Activated CD8-positive, alpha-beta memory T cell treated with anti-CD3 and anti-CD28 coated beads for 48 hours (primary cell): ENCODE measurements at regions not wholly inside any gene's neighbourhood (a gene's known extent, or its start where the extent isn't known, plus 50 kb on each side); places are given as distances from the start of the nearest gene placed in this dataset.

Experiments
- DNase-seq, 3 experiments: peaks; one replicate each; pipeline ENCODE4 v3.0.0-alpha.2; 2020; ENCODE audit warnings: low read depth in 2 of 3, low spot score in 2 of 3

DNA sequence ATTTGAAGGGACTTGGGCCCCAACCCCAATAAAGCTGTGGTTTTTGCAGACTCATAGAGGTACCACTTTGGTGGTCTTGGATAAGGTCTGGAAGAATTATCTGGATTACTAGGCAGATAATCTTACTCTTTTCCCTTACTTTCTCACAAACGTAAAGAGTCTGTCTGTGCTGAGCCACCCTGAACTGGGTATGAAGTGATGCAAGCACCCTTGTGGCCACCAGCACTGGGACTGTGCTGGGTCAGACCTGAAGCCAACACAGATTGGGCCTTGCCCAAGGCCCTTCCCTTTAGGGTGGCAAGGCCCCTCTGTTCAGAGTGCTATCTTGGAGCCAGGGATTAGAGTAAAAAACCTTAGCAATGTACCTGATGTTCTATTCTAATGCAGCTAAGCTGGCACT is 827.0 kb upstream of the RAB6C start:
- no peak for DNase-seq

DNA sequence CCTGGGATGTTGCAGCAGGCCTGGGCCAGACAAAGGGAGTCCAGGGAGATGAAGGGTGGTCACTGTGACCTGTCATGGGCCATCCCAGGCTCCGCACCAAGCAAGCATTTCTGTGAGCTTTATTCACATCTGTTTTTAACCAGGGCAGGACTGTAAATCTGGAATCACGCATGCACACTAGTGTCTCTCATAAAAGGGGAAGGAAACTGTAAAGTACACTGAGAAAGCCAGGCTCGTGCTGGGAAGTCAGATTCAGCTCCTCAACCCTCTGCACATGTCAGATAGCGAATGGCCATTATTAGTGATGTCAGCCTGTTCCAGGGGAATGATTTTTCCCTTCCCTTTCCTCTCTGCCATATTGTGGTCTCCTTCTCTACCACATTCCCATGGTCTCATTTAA is 818.6 kb upstream of the RAB6C start:
- DNase-seq = no peak

GRCh38 chr2:129164220-129164949 is 815.1 kb upstream of the RAB6C start:
- DNase-seq = no peak

DNA sequence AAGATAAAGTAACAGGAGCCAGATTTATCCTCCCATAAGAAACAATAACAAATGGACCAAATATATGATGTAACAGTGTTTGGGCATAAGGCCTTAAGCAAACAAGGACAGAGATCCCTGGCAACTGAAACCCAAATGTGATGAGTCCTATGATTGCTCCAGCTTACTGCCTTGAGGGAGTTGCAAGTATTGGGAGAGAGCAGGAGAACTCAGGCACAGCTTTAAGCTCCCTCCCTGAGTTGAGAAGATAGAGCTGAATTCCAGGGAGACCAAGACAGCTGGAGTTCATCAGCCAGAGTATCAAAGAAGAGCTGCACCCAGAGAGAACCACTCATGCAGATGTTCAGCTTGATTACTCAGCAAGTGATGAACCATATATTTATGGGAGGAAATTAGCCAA is 814.5 kb upstream of the RAB6C start:
- no peak for DNase-seq

DNA sequence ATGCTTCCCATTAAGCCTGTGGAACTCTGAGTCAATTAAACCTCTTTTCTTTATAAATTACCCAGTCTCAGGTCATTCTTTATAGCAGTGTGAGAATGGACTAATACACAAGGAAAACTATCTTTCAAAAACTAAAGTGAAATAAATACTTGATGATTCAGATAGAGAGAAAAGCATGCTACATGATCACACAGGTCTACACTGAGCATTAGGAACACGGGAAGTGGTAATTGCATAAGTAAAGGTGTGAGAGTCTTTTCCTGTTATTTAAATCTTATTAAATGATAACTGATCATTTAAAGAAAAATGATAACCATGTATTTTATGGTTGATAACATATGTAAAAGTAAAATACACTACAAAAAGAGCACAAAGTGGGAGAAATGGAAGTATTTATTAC is 812.0 kb upstream of the RAB6C start:
- no peak for DNase-seq

DNA sequence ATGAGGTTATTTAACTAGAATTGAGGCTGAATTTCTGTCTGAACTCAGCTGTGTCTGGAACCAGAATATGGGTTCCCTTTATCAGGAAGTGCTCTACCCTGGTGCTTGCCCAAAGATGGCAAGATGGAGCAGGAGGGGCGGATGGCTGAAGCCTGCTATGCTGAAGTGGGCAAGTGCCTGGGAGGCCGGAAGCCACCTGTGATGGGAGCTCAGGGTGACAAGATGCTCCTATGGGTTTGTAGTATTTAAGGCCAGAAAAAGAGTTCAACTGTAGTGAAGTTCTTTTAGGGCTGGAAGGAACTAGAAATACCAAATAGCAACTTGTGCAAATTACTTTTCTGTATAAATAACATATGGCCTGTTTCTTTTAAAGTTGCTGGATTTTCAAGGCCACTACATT is 808.9 kb upstream of the RAB6C start:
- DNase-seq = no peak

DNA sequence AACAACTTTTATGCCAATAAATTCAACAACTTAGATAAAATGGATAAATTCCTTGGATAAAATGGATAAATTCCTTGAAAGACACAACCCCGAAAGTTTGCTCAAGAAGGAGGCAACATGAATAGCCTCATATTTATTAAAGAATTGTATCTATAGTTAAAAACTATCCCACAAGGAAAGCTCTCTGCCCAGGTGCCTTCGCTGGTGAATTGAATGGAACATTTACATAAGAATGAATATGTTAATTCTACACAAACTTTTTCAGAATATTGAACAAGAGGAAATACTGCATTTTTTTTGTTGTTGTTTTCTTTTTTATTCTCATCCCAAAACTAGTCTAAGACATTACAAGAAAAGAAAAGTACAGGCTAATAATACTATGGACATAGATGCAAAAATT is 805.3 kb upstream of the RAB6C start:
- DNase-seq = no peak

DNA sequence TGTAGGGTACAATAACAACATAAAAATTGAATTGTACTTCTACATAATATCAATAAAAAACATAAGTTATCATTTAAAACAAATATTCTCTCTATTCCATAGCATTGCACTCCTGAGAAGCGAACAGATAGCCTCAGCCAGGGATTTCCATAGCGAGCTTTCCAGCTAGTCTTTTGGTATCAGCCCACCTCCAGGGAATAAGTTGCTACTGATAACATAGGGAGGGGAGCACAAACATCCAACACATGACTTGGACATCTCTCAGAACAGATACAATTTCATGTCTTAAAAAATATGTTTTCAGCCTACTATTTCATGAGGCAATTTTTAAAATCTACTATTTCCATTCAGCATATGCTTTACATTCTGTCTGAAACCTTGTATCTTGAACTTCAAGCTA is 804.4 kb upstream of the RAB6C start:
- DNase-seq = no peak

GRCh38 chr2:129176375-129176774 is 803.1 kb upstream of the RAB6C start:
- no peak for DNase-seq

DNA sequence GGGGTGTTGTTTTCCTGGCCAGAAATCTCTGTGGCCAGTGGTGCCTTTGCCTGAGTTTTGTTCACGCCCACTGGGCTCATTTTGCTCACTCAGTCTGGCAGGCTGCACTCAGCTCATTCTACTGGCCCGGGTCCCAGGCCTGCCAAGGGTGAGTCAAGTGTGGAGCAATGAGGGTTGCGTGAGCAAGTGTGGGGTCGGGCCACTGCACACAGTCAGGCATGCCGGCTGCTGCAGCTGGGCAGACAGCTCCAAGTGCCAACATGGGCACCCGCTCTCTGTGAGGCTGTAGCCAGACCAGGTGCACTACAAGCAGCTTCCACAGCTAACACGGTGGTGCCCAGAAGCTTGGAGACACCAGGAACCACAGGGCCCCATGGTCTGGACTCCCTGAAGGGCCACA is 801.1 kb upstream of the RAB6C start:
- DNase-seq = no peak

- no peak for DNase-seq
These were observed 800.3 kb upstream of the RAB6C start for GRCh38 chr2:129179199-129179598.

GRCh38 chr2:129180124-129180716 is 799.2 kb upstream of the RAB6C start:
- DNase-seq = no peak

DNA sequence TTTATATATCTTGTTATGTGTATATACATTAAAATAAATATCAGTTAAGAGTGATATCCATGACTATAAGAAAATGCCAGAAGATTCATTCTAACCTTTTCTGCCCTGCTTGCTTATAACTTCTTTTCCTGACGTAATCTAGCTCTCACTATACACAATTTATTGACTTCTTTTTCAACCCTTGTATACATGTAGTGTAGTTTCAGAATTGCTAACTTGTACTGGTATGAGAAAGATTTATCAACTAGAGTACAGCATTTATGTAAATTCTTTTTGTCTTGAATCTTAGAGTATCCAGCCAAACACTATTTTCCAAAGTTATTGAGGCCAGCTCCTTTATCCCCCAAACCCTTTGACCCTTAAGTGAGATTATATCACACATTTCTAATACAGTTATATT is 798.0 kb upstream of the RAB6C start:
- DNase-seq = no peak

GRCh38 chr2:129181963-129182362 is 797.5 kb upstream of the RAB6C start:
- DNase-seq = no peak

- DNase-seq = no peak
These were observed 792.1 kb upstream of the RAB6C start for GRCh38 chr2:129187343-129187742.

- no peak for DNase-seq
These were observed 791.0 kb upstream of the RAB6C start for GRCh38 chr2:129188451-129188850.

GRCh38 chr2:129189617-129190319 is 789.7 kb upstream of the RAB6C start:
- no peak for DNase-seq

DNA sequence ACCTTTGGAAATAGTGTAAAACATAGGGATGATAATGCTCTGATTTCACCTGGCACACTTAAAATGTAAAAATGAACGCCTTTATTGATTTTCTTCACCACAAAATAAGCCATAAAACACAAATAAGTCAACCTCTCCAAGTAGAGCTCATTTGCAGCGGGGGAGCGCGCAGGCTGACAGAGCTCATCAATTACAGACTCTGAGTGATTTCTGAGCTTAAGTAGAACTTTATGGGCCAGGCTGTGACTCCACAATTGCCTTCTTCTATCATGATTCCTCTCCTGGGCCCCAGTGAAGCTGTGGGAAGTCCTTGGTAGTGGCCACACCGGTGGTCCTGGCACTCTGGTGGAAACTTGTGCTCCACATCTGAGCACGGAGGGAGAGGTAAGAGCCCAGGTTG is 789.0 kb upstream of the RAB6C start:
- no peak for DNase-seq

- DNase-seq = no peak
These were observed 787.9 kb upstream of the RAB6C start for GRCh38 chr2:129191530-129191929.

DNA sequence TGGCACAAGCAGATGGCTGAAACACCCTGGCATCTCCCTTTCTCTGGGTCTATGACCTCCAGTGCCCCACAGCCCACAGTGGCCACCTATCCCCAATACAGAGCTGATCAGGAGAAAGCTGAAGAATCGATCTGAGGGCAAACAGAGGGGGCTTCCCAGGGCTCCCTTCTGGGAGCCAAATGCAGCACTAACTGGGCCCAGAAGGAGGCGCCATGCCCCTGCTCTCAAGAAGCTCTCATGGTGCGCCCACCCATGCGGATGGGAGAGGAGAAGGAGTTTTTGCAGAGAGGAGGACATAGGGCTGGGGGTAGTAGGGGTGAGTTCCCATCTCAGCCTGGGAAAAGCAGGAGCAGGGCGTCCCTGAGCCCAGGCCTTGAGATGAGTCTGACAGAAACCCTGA is 787.3 kb upstream of the RAB6C start:
- no peak for DNase-seq

DNA sequence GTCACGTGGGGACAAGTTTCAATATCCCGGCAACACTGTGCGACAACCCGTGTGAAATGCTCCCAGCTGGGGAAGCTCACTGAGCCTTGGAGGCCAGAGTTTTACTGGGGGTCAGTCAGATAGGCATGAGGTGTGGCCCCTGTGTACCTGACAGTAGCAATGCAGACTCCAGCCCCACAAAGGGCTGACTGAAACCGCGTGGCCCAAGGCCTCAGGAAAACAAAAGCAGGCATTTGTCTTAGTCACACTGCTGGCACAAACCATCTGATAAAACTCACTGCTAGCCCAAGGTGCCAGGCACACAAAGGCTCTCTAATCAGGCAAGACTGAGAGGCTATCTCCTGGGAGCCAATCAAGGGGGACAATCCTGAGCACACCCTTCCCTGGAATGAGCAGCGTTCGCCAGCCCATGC is 786.6 kb upstream of the RAB6C start:
- no peak for DNase-seq

GRCh38 chr2:129193961-129194360 is 785.5 kb upstream of the RAB6C start:
- DNase-seq = no peak

GRCh38 chr2:129199501-129199900 is 780.0 kb upstream of the RAB6C start:
- DNase-seq = no peak
